A673 (cell line): ENCODE measurements at regions not wholly inside any gene's neighbourhood (a gene's known extent, or its start where the extent isn't known, plus 50 kb on each side); places are given as distances from the start of the nearest gene placed in this dataset.

Experiments used
- EZH2 ChIP-seq: fragments of 200-600 bp; sonication (generic); IDR thresholded peaks from 2 replicates; pipeline ENCODE4 v1.6.1; 2017; ENCODE audit warnings: borderline replicate concordance, low read depth, mild to moderate bottlenecking, mixed read lengths, antibody characterized with exemption, low read length; ENCODE audit not compliant: poor library complexity, severe bottlenecking
- TF ChIP-seq, protein P1 (sequence below): fragments of 300-800, 200-600 bp; sonication (generic); conservative IDR thresholded peaks from 2 replicates; pipeline ENCODE4 v1.5.1; 2017; ENCODE audit warnings: low read depth, mild to moderate bottlenecking, antibody characterized with exemption, low read length, moderate library complexity, mixed read lengths

DNA sequence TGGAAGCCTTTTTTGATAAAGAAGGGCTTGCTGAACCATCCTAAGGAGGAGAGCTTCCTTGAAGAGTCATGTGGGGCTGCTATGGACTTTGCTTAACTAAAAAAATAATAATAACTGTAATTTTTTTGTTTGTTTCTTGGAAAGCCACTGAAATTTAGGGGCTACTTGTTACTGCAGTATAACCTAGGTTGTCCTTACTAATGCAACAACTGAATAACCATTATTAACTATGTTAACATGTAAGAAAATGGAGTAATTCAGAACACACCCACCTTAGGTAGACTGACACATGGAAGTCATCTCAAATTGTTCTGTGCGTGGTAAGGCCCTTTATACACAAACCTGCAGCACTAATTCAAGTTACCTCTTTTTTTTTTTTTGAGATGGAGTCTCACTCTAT is 90.9 kb upstream of the SOX4 start:
- TF ChIP-seq, protein P1, sequence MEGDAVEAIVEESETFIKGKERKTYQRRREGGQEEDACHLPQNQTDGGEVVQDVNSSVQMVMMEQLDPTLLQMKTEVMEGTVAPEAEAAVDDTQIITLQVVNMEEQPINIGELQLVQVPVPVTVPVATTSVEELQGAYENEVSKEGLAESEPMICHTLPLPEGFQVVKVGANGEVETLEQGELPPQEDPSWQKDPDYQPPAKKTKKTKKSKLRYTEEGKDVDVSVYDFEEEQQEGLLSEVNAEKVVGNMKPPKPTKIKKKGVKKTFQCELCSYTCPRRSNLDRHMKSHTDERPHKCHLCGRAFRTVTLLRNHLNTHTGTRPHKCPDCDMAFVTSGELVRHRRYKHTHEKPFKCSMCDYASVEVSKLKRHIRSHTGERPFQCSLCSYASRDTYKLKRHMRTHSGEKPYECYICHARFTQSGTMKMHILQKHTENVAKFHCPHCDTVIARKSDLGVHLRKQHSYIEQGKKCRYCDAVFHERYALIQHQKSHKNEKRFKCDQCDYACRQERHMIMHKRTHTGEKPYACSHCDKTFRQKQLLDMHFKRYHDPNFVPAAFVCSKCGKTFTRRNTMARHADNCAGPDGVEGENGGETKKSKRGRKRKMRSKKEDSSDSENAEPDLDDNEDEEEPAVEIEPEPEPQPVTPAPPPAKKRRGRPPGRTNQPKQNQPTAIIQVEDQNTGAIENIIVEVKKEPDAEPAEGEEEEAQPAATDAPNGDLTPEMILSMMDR = no peak
- no peak for TF ChIP-seq EZH2
